ENCODE measurements at regions not wholly inside any gene's neighbourhood (a gene's known extent, or its start where the extent isn't known, plus 50 kb on each side); places are given as distances from the start of the nearest gene placed in this dataset.

DNA sequence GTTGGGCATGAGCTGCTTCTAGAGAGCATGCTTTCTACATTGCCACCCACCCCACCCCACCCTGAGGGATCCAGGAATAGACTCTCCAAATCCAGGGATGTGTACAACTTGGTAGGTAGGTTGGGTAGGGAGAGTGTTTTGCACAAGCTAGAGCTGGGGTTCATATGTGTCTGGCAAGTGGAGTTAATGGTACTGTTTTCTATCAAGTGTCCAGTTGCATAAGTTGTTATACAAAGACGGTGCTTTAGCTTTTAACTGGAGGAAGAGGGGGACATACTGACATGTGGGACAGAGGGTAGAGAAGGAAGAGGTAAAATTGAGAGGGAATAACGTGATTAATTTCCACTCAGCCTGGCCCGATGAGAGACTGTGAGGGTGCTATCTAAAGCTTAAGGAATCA is 51.0 kb upstream of the TNC start:
- H3K36me3 ChIP-seq (ENCODE audit: insufficient read depth, low read length) = no peaks in the 10 kb centered on the region
- no peak for DNase-seq
- H4K20me1 ChIP-seq (ENCODE audit: insufficient read depth, low read length) = no peaks in the 10 kb centered on the region
- no peak overlapping the region for H3K4me2 ChIP-seq (ENCODE audit: insufficient read depth, low read length)
- H3K4me1 ChIP-seq (ENCODE audit: insufficient read depth, low read length) = peaks cover 10% of the 10 kb centered on the region
- H2AFZ ChIP-seq (ENCODE audit: low read depth, low read length) = no peak overlapping the region
- no peak for ATAC-seq (ENCODE audit: insufficient read depth, low read depth)
- no peaks in the 10 kb centered on the region for H3K9me3 ChIP-seq (ENCODE audit: insufficient read depth, low read length, severe bottlenecking)
- no peak overlapping the region for H3K27ac ChIP-seq (ENCODE audit: low read length)
- H3K27me3 ChIP-seq (ENCODE audit: insufficient read depth, low read length, poor library complexity) = no peaks in the 10 kb centered on the region
- H3K79me2 ChIP-seq (ENCODE audit: insufficient read depth, low read length) = no peaks in the 10 kb centered on the region
- H3K4me3 ChIP-seq (ENCODE audit: low read depth in 1 of 2, low read length in 2 of 2) = no peak overlapping the region
- H3K9ac ChIP-seq (ENCODE audit: low read depth, low read length) = no peak overlapping the region
- TF ChIP-seq, protein P1, sequence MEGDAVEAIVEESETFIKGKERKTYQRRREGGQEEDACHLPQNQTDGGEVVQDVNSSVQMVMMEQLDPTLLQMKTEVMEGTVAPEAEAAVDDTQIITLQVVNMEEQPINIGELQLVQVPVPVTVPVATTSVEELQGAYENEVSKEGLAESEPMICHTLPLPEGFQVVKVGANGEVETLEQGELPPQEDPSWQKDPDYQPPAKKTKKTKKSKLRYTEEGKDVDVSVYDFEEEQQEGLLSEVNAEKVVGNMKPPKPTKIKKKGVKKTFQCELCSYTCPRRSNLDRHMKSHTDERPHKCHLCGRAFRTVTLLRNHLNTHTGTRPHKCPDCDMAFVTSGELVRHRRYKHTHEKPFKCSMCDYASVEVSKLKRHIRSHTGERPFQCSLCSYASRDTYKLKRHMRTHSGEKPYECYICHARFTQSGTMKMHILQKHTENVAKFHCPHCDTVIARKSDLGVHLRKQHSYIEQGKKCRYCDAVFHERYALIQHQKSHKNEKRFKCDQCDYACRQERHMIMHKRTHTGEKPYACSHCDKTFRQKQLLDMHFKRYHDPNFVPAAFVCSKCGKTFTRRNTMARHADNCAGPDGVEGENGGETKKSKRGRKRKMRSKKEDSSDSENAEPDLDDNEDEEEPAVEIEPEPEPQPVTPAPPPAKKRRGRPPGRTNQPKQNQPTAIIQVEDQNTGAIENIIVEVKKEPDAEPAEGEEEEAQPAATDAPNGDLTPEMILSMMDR (IDR thresholded peaks at IDR 0.05; ENCODE audit: borderline replicate concordance, extremely low read depth, low read length, poor library complexity, severe bottlenecking) = no peak
- TF ChIP-seq EZH2 (IDR thresholded peaks at IDR 0.05; ENCODE audit: borderline replicate concordance, low read depth, low read length, severe bottlenecking) = no peak

GRCh38 chr9:115170358-115171073 is 52.6 kb upstream of the TNC start:
- H3K79me2 ChIP-seq (ENCODE audit: insufficient read depth, low read length) = no peaks in the 10 kb centered on the region
- no peaks in the 10 kb centered on the region for H4K20me1 ChIP-seq (ENCODE audit: insufficient read depth, low read length)
- no peak overlapping the region for H3K4me3 ChIP-seq (ENCODE audit: low read depth in 1 of 2, low read length in 2 of 2)
- DNase-seq (no peak), ATAC-seq (ENCODE audit: insufficient read depth, low read depth) (no peak)
- no peaks in the 10 kb centered on the region for H3K9me3 ChIP-seq (ENCODE audit: insufficient read depth, low read length, severe bottlenecking)
- no peak overlapping the region for H3K27ac ChIP-seq (ENCODE audit: low read length)
- no peaks in the 10 kb centered on the region for H3K36me3 ChIP-seq (ENCODE audit: insufficient read depth, low read length)
- H3K27me3 ChIP-seq (ENCODE audit: insufficient read depth, low read length, poor library complexity) = no peaks in the 10 kb centered on the region
- no peak overlapping the region for H2AFZ ChIP-seq (ENCODE audit: low read depth, low read length)
- no peak overlapping the region for H3K4me2 ChIP-seq (ENCODE audit: insufficient read depth, low read length)
- no peaks in the 10 kb centered on the region for H3K4me1 ChIP-seq (ENCODE audit: insufficient read depth, low read length)
- H3K9ac ChIP-seq (ENCODE audit: low read depth, low read length) = no peak overlapping the region
- TF ChIP-seq, protein P1 (IDR thresholded peaks at IDR 0.05; ENCODE audit: borderline replicate concordance, extremely low read depth, low read length, poor library complexity, severe bottlenecking) = no peak
- no peak for TF ChIP-seq EZH2 (IDR thresholded peaks at IDR 0.05; ENCODE audit: borderline replicate concordance, low read depth, low read length, severe bottlenecking)

DNA sequence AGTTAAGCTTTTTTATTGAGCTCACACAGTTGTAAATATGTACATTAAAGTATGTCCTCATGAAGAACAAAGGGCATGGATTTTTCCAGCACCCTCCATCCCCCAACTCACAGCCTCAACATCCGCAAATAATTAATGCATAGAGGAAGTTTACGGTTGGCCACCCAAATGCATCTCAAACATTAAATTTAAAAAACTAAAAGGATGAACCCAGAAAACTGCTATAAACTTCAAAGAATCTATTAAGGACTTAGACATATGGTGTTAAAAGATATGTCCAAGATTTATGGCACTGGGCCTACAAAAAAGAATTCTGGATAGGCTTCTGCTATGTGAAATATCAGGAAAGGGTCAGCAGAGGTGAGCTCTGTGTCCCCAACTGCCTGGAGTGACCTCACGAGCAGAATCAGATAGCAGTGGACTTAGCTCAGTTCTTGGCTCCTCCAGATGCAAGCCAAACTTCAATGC is 54.0 kb upstream of the TNC start:
- Histone ChIP-seq H3K4me2 (ENCODE audit: insufficient read depth, low read length) (no peak overlapping the region), H4K20me1 (ENCODE audit: insufficient read depth, low read length) (no peaks in the 10 kb centered on the region), H3K9ac (ENCODE audit: low read depth, low read length) (no peak overlapping the region), H3K27me3 (ENCODE audit: insufficient read depth, low read length, poor library complexity) (no peaks in the 10 kb centered on the region), H3K36me3 (ENCODE audit: insufficient read depth, low read length) (no peaks in the 10 kb centered on the region), H3K4me3 (ENCODE audit: low read depth in 1 of 2, low read length in 2 of 2) (no peak overlapping the region), H3K4me1 (ENCODE audit: insufficient read depth, low read length) (no peaks in the 10 kb centered on the region), H3K9me3 (ENCODE audit: insufficient read depth, low read length, severe bottlenecking) (no peaks in the 10 kb centered on the region), H3K27ac (ENCODE audit: low read length) (no peak overlapping the region), H3K79me2 (ENCODE audit: insufficient read depth, low read length) (no peaks in the 10 kb centered on the region), H2AFZ (ENCODE audit: low read depth, low read length) (no peak overlapping the region)
- ATAC-seq (ENCODE audit: insufficient read depth, low read depth) (no peak), DNase-seq (no peak)
- TF ChIP-seq, protein P1 (IDR thresholded peaks at IDR 0.05; ENCODE audit: borderline replicate concordance, extremely low read depth, low read length, poor library complexity, severe bottlenecking) = no peak
- TF ChIP-seq EZH2 (IDR thresholded peaks at IDR 0.05; ENCODE audit: borderline replicate concordance, low read depth, low read length, severe bottlenecking) = no peak

All from DND-41 (cell line).